Keratinocyte (primary cell): ENCODE measurements at regions not wholly inside any gene's neighbourhood (a gene's known extent, or its start where the extent isn't known, plus 50 kb on each side); places are given as distances from the start of the nearest gene placed in this dataset.

ENCODE experiments used
- DNase-seq: peaks from one replicate; pipeline ENCODE4 v3.0.0-alpha.2; 2011; ENCODE audit warnings: low read depth, missing footprints, low spot score
- FAIRE-seq: peaks from 2 replicates; lab custom pipeline; 2011; peaks lifted over from hg19 to GRCh38; lab: Jason Lieb, UNC
- H2AFZ ChIP-seq: 2 replicates; pipeline ENCODE4 v1.6.0; 2012; ENCODE audit warnings: low read length, control low read depth, inconsistent platforms; ENCODE audit not compliant: control insufficient read depth
- H3K27ac ChIP-seq: 2 replicates; pipeline ENCODE4 v1.5.1; 2011; ENCODE audit warnings: low read length; ENCODE audit not compliant: control insufficient read depth, insufficient read depth
- H3K27me3 ChIP-seq: 3 replicates; pipeline ENCODE4 v1.6.0; 2011; ENCODE audit warnings: low read length; ENCODE audit not compliant: control insufficient read depth, insufficient read depth; ENCODE audit errors: extremely low read depth
- H3K36me3 ChIP-seq, 2 experiments: 2 replicates in 1 of 2; 3 replicates in 1 of 2; pipeline ENCODE4 v1.5.1; 2011; ENCODE audit warnings: low read length in 2 of 2, mild to moderate bottlenecking in 1 of 2; ENCODE audit not compliant: control insufficient read depth in 2 of 2, insufficient read depth in 2 of 2; ENCODE audit errors: extremely low read depth in 1 of 2
- H3K4me1 ChIP-seq: 3 replicates; pipeline ENCODE4 v1.5.1; 2011; ENCODE audit warnings: low read length; ENCODE audit not compliant: control insufficient read depth, insufficient read depth; ENCODE audit errors: extremely low read depth
- H3K4me2 ChIP-seq: 3 replicates; pipeline ENCODE4 v1.6.0; 2011; ENCODE audit warnings: low read depth, low read length; ENCODE audit not compliant: control insufficient read depth, insufficient read depth; ENCODE audit errors: extremely low read depth
- H3K4me3 ChIP-seq, 3 experiments: fragments of 200-600 bp in 1 of 3; sonication (generic) in 1 of 3; 2 replicates in 2 of 3; 3 replicates in 1 of 3; pipeline ENCODE4 v1.5.1; 2011 to 2016; ENCODE audit warnings: low read length in 3 of 3, mild to moderate bottlenecking in 3 of 3, control low read depth in 2 of 3, inconsistent platforms in 1 of 3, low read depth in 1 of 3, mixed read lengths in 1 of 3, mixed run types in 1 of 3, moderate library complexity in 1 of 3; ENCODE audit not compliant: control insufficient read depth in 2 of 3, insufficient read depth in 2 of 3; ENCODE audit errors: extremely low read depth in 1 of 3
- H3K79me2 ChIP-seq: 2 replicates; pipeline ENCODE4 v1.6.0; 2012; ENCODE audit warnings: low read length; ENCODE audit not compliant: control insufficient read depth, insufficient read depth
- H3K9ac ChIP-seq: 3 replicates; pipeline ENCODE4 v1.6.0; 2011; ENCODE audit warnings: low read length; ENCODE audit not compliant: control insufficient read depth, insufficient read depth; ENCODE audit errors: extremely low read depth
- H3K9me1 ChIP-seq: 3 replicates; pipeline ENCODE4 v1.6.0; 2011; ENCODE audit warnings: low read length; ENCODE audit not compliant: control insufficient read depth, insufficient read depth; ENCODE audit errors: extremely low read depth
- H3K9me3 ChIP-seq: 2 replicates; pipeline ENCODE4 v1.5.1; 2012; ENCODE audit warnings: low read depth, low read length; ENCODE audit not compliant: control insufficient read depth
- H4K20me1 ChIP-seq: 3 replicates; pipeline ENCODE4 v1.6.0; 2011; ENCODE audit warnings: low read length; ENCODE audit not compliant: control insufficient read depth, insufficient read depth; ENCODE audit errors: extremely low read depth
- CTCF ChIP-seq, 3 experiments: IDR thresholded peaks in 1 of 3; conservative IDR thresholded peaks in 1 of 3; optimal IDR thresholded peaks in 1 of 3; 2 replicates in 2 of 3; 3 replicates in 1 of 3; pipeline versions ENCODE3 to v1.5.1; 2011; ENCODE audit warnings: low read length in 3 of 3, mild to moderate bottlenecking in 3 of 3, moderate library complexity in 2 of 3, control low read depth in 1 of 3, inconsistent platforms in 1 of 3; ENCODE audit not compliant: insufficient read depth in 2 of 3; ENCODE audit errors: extremely low read depth in 1 of 3
- EZH2 ChIP-seq: IDR thresholded peaks from one replicate; pipeline ENCODE4 v1.6.1; 2012; ENCODE audit warnings: inconsistent platforms, mild to moderate bottlenecking, low read length, moderate library complexity
- dilution Hi-C: fragments of 300-500 bp; cut with MboI; formaldehyde crosslinking; loops from one replicate; pipeline ENCODE4 v1.7.0; 2020; ENCODE audit warnings: low sequenced_read_pairs; ENCODE audit not compliant: extremely low pct_ligation_motif_present

DNA sequence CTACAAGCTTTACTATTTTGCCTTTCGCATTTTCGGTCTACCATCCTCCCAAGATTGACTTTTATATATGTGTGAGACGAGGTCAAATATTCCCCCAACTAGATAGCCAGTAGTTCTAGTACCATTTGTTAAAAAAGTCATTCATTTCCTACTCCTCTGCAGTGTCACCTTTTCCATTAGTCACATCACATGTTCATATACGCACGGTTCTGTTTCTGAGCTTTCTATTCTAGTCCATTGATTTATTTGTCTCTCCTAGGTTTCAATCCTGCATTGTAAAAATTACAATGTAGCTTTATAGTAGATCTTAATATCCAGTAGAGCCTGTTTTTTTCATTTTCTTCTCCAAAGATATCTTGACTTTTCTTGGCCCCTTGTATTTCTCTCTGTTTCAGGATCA, 528.7 kb upstream of the TRPC7 start:
- dilution Hi-C loops, result no loop called here
- peaks cover 7% of the 10 kb centered on the region for H3K27me3 ChIP-seq

GRCh38 chr5:136892000-136892399, 526.7 kb upstream of the TRPC7 start:
- DNase-seq, result no peak
- Histone ChIP-seq H3K4me2 (no peak overlapping the region), H3K27ac (no peak overlapping the region), H3K9me3 (no peaks in the 10 kb centered on the region), H3K4me1 (no peaks in the 10 kb centered on the region), H3K36me3 (no peaks in the 10 kb centered on the region), H3K79me2 (no peaks in the 10 kb centered on the region), H3K9ac (no peak overlapping the region), H3K27me3 (peaks cover 7% of the 10 kb centered on the region), H4K20me1 (no peaks in the 10 kb centered on the region), H3K4me3 (no peak overlapping the region), H3K9me1 (no peaks in the 10 kb centered on the region), H2AFZ (no peak overlapping the region)
- dilution Hi-C loops, result no loop called here
- FAIRE-seq, result no peak
- TF ChIP-seq CTCF (optimal IDR thresholded peaks at IDR 0.05 in 1 of 3, IDR thresholded peaks at IDR 0.05 in 1 of 3, conservative IDR thresholded peaks at IDR 0.05 in 1 of 3; ENCODE audit: extremely low read depth in 1 of 3, insufficient read depth in 2 of 3, low read length in 3 of 3) (no peak), EZH2 (no peak)

More for the DNA sequence above, 528.7 kb upstream of the TRPC7 start:
- no peak overlapping the region for H3K4me3 ChIP-seq
- no peaks in the 10 kb centered on the region for H3K9me3 ChIP-seq
- no peak overlapping the region for H3K4me2 ChIP-seq
- no peaks in the 10 kb centered on the region for H4K20me1 ChIP-seq
- H3K9ac ChIP-seq, result no peak overlapping the region
- FAIRE-seq, result no peak
- H3K9me1 ChIP-seq, result no peaks in the 10 kb centered on the region
- H3K36me3 ChIP-seq, result no peaks in the 10 kb centered on the region
- TF ChIP-seq CTCF (optimal IDR thresholded peaks at IDR 0.05 in 1 of 3, IDR thresholded peaks at IDR 0.05 in 1 of 3, conservative IDR thresholded peaks at IDR 0.05 in 1 of 3; ENCODE audit: extremely low read depth in 1 of 3, insufficient read depth in 2 of 3, low read length in 3 of 3) (no peak), EZH2 (no peak)
- H3K4me1 ChIP-seq, result no peaks in the 10 kb centered on the region
- no peak overlapping the region for H3K27ac ChIP-seq
- no peak for DNase-seq
- H3K79me2 ChIP-seq, result no peaks in the 10 kb centered on the region
- no peak overlapping the region for H2AFZ ChIP-seq
